NOMO-1 treated with dmso at 0.1 percent for 144 hours (cell line): ENCODE measurements at regions not wholly inside any gene's neighbourhood (a gene's known extent, or its start where the extent isn't known, plus 50 kb on each side); places are given as distances from the start of the nearest gene placed in this dataset.
A peak's percentile ranks its signal among the peaks of the same experiment; 100 is the strongest.
"Not testable (repeated sequence)": the region's sequence is repeated elsewhere in the genome, so short reads cannot be mapped to it uniquely, and the experiment has no call there.

Experiments
- DNase-seq: peaks from one replicate; lab custom pipeline; 2025; ENCODE audit not compliant: unreplicated experiment; lab: John Stamatoyannopoulos, UW

- no peak for DNase-seq
Observed at GRCh38 chr3:40695848-40696247, 171.1 kb downstream of the ZNF621 start.

GRCh38 chr3:40698611-40699010, 173.9 kb downstream of the ZNF621 start:
- not testable (repeated sequence) for DNase-seq

GRCh38 chr3:40701016-40701588, 176.3 kb downstream of the ZNF621 start:
- DNase-seq = no peak

- DNase-seq = no peak
Observed at GRCh38 chr3:40704224-40704623, 179.5 kb downstream of the ZNF621 start.

GRCh38 chr3:40705663-40706062, 180.9 kb downstream of the ZNF621 start:
- no peak for DNase-seq

GRCh38 chr3:40713306-40713705, 188.5 kb downstream of the ZNF621 start:
- DNase-seq = no peak

GRCh38 chr3:40713795-40714194, 189.0 kb downstream of the ZNF621 start:
- DNase-seq = no peak

- DNase-seq = no peak
Observed at GRCh38 chr3:40714771-40715345, 190.1 kb downstream of the ZNF621 start.

- DNase-seq = no peak
Observed at GRCh38 chr3:40715551-40715950, 190.8 kb downstream of the ZNF621 start.

GRCh38 chr3:40717471-40717870, 192.7 kb downstream of the ZNF621 start:
- DNase-seq = no peak

- no peak for DNase-seq
Observed at GRCh38 chr3:40718209-40718608, 193.4 kb downstream of the ZNF621 start.

GRCh38 chr3:40718681-40719080, 193.9 kb downstream of the ZNF621 start:
- DNase-seq = peak; percentile 78

GRCh38 chr3:40719660-40720287, 195.0 kb downstream of the ZNF621 start:
- no peak for DNase-seq

- no peak for DNase-seq
Observed at GRCh38 chr3:40720341-40720740, 195.6 kb downstream of the ZNF621 start.

GRCh38 chr3:40720863-40721262, 196.1 kb downstream of the ZNF621 start:
- DNase-seq = no peak

GRCh38 chr3:40723083-40723660, 198.4 kb downstream of the ZNF621 start:
- no peak for DNase-seq

GRCh38 chr3:40725031-40725430, 200.3 kb downstream of the ZNF621 start:
- no peak for DNase-seq

GRCh38 chr3:40731445-40731844, 206.7 kb downstream of the ZNF621 start:
- DNase-seq = no peak

GRCh38 chr3:40736943-40737342, 212.2 kb downstream of the ZNF621 start:
- no peak for DNase-seq

- no peak for DNase-seq
Observed at GRCh38 chr3:40737343-40737742, 212.6 kb downstream of the ZNF621 start.

GRCh38 chr3:40739971-40740370, 215.2 kb downstream of the ZNF621 start:
- no peak for DNase-seq

- no peak for DNase-seq
Observed at GRCh38 chr3:40741729-40742128, 217.0 kb downstream of the ZNF621 start.
